Spleen (tissue), 7 donors: ENCODE measurements at regions not wholly inside any gene's neighbourhood (a gene's known extent, or its start where the extent isn't known, plus 50 kb on each side); places are given as distances from the start of the nearest gene placed in this dataset.

ENCODE experiments used
- POLR2A ChIP-seq, 3 donors: fragments of 450-650 bp; IDR thresholded peaks; one replicate each; pipeline ENCODE4 v1.5.1; 2017; ENCODE audit warnings: antibody characterized with exemption in 3 of 3, mild to moderate bottlenecking in 1 of 3
- POLR2AphosphoS5 ChIP-seq, 3 donors: sonication (generic); formaldehyde crosslinking; IDR thresholded peaks; one replicate each; pipeline ENCODE4 v1.5.1; 2017; ENCODE audit warnings: antibody characterized with exemption in 3 of 3
- TF ChIP-seq, protein P1 (sequence below), 11 experiments: fragments of 200-600 bp in 7 of 11; fragments of 450-650 bp in 4 of 11; sonication (generic) in 4 of 11; IDR thresholded peaks in 8 of 11; conservative IDR thresholded peaks in 3 of 11; 1 replicate in 7 of 11; 2 replicates in 4 of 11; pipeline versions ENCODE4 v1.4.0 to v1.8.0; 2016 to 2021; ENCODE audit warnings: antibody characterized with exemption in 11 of 11, inconsistent platforms in 4 of 11, mild to moderate bottlenecking in 1 of 11
- donor health status: DM: no; HTN: no; CAD: no; lungs with moderate emphysema.
- donor health status: DM: no; HTN: no; CAD: no.
- donor health status: DM: no; HTN: no; CAD: no.

- TF ChIP-seq POLR2A (IDR thresholded peaks at IDR 0.05) (no peak), POLR2AphosphoS5 (IDR thresholded peaks at IDR 0.05) (no peak)
- TF ChIP-seq, protein P1, sequence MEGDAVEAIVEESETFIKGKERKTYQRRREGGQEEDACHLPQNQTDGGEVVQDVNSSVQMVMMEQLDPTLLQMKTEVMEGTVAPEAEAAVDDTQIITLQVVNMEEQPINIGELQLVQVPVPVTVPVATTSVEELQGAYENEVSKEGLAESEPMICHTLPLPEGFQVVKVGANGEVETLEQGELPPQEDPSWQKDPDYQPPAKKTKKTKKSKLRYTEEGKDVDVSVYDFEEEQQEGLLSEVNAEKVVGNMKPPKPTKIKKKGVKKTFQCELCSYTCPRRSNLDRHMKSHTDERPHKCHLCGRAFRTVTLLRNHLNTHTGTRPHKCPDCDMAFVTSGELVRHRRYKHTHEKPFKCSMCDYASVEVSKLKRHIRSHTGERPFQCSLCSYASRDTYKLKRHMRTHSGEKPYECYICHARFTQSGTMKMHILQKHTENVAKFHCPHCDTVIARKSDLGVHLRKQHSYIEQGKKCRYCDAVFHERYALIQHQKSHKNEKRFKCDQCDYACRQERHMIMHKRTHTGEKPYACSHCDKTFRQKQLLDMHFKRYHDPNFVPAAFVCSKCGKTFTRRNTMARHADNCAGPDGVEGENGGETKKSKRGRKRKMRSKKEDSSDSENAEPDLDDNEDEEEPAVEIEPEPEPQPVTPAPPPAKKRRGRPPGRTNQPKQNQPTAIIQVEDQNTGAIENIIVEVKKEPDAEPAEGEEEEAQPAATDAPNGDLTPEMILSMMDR (IDR thresholded peaks at IDR 0.05 in 8 of 11, conservative IDR thresholded peaks at IDR 0.05 in 3 of 11) = no peak
Measured at GRCh38 chr9:75707191-75707590, 183.3 kb upstream of the PCSK5 start.
